ENCODE measurements at regions not wholly inside any gene's neighbourhood (a gene's known extent, or its start where the extent isn't known, plus 50 kb on each side); places are given as distances from the start of the nearest gene placed in this dataset.
A peak's percentile ranks its signal among the peaks of the same experiment; 100 is the strongest.

DNA sequence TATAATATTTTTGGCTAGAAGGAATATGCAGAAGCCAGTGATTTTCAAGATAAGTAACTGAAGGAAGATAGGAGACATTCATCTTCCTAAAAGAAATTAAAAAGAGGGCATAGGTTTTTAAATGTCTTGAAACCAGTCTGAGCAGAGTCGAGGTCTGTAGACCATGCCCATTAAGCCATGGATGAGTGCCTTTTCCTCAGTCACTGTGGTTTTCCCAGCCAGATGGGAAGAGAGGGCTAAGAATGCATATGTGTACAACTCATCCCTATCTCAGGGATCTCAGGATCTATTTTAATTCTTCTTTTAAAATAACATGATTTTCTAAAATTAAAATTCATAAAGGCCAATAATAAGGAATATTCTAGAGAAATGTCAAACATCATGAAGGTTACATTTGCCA, 112.8 kb downstream of the PPP1R3A start (continued):
- TF ChIP-seq ELK1 (IDR thresholded peaks at IDR 0.05; ENCODE audit: borderline replicate concordance, low read depth, low read length), result no peak
- no peak for TF ChIP-seq FOS (IDR thresholded peaks at IDR 0.05; ENCODE audit: low read depth, low read length)
- no peak for TF ChIP-seq RCOR1 (IDR thresholded peaks at IDR 0.05; ENCODE audit: insufficient replicate concordance, low read length)
- no peak for TF ChIP-seq RAD21 (IDR thresholded peaks at IDR 0.05; ENCODE audit: low read length)

- H2BK120ac ChIP-seq (ENCODE audit: low read depth, low read length), result peak overlapping the region; percentile 42; the same call in 1 of the 2 replicates
- H2AK5ac ChIP-seq (ENCODE audit: low read depth, low read length), result no peak overlapping the region
- H3K4me2 ChIP-seq (ENCODE audit: low read depth, low read length), result no peak overlapping the region
- no peak for ATAC-seq (ENCODE audit: low read depth)
- no peak overlapping the region for H2BK5ac ChIP-seq (ENCODE audit: low read depth, low read length, poor library complexity, severe bottlenecking)
- no peak overlapping the region for H4K5ac ChIP-seq (ENCODE audit: low read depth, low read length)
- no TSS peak for BruUV-seq (replicated peaks)
- CTCF ChIA-PET, result interaction anchor here (0.6 kb wide), 1 partner anchor 357 kb away, joined by 3 read pairs; no protein-coding TSS in a partner anchor
- H4K20me1 ChIP-seq (ENCODE audit: insufficient read depth, low read length), result no peaks in the 10 kb centered on the region
- peak; percentile 33 for DNase-seq
- no peaks in the 10 kb centered on the region for H3K27me3 ChIP-seq (ENCODE audit: control insufficient read depth, insufficient read depth, low read length)
- no peak overlapping the region for H3K4me3 ChIP-seq (ENCODE audit: insufficient read depth, low read depth, low read length)
- peak overlapping the region; percentile 52; the same call in 1 of the 2 replicates for H3K18ac ChIP-seq (ENCODE audit: low read depth, low read length)
- POLR2A ChIA-PET (ENCODE audit: unreplicated experiment), result no interaction called here
- H3K56ac ChIP-seq (ENCODE audit: extremely low read depth, insufficient read depth, low read length), result no peak overlapping the region
- WGBS, 2 experiments (ENCODE audit: extremely low coverage in 2 of 2, insufficient read length in 1 of 2), result no CpG with 5 or more reads among the region's 6 CpGs
- no peak overlapping the region for H4K8ac ChIP-seq (ENCODE audit: low read depth in 2 of 2, low read length in 2 of 2)
- intact Hi-C loops (cut with micrococcal nuclease) (no loop called here), in situ Hi-C loops (cut with MboI; ENCODE audit: low sequenced_read_pairs) (no loop called here), dilution Hi-C loops (cut with HindIII; ENCODE audit: low sequenced_read_pairs, unreplicated experiment) (no loop called here)
- TF ChIP-seq CEBPB (IDR thresholded peaks at IDR 0.05; ENCODE audit: low read depth, low read length), result no peak
- TF ChIP-seq MAFK (IDR thresholded peaks at IDR 0.05; ENCODE audit: low read depth, low read length), result peak; percentile 34; the same call in 1 of the 2 replicates
- no peaks in the 10 kb centered on the region for H3K79me1 ChIP-seq (ENCODE audit: low read depth in 1 of 2, low read length in 2 of 2)
- no peak overlapping the region for H2AFZ ChIP-seq (replicated peaks; ENCODE audit: low read length, poor library complexity)
- H4K91ac ChIP-seq (ENCODE audit: insufficient read depth, low read depth, low read length), result no peak overlapping the region
- no peak overlapping the region for H3K14ac ChIP-seq (replicated peaks; ENCODE audit: low read depth, low read length)
- H2BK15ac ChIP-seq (ENCODE audit: low read depth, low read length), result no peak overlapping the region
- H3K23ac ChIP-seq (ENCODE audit: low read depth, low read length), result no peak overlapping the region
- no peaks in the 10 kb centered on the region for H3K4me1 ChIP-seq (ENCODE audit: control insufficient read depth, insufficient read depth, low read length)
- H3K9me1 ChIP-seq (ENCODE audit: insufficient read depth, low read length), result no peaks in the 10 kb centered on the region
- H3K9me3 ChIP-seq (ENCODE audit: control insufficient read depth, insufficient read depth, low read length), result no peaks in the 10 kb centered on the region
- H3K27ac ChIP-seq (ENCODE audit: insufficient read depth, low read length), result no peak overlapping the region
- no peak overlapping the region for H2AK9ac ChIP-seq (replicated peaks; ENCODE audit: low read depth, low read length, poor library complexity)
- H3K4ac ChIP-seq (ENCODE audit: low read depth, low read length), result no peak overlapping the region
- peak overlapping the region; percentile 59; the same call in 1 of the 2 replicates for H2BK20ac ChIP-seq (ENCODE audit: low read depth, low read length)
- H3K9ac ChIP-seq (ENCODE audit: low read depth, low read length), result no peak overlapping the region
- H3K36me3 ChIP-seq (ENCODE audit: control insufficient read depth, insufficient read depth, low read length), result no peaks in the 10 kb centered on the region
Observed at GRCh38 chr7:113804475-113805095, 114.2 kb downstream of the PPP1R3A start.

Measured in IMR-90 (cell line).